ENCODE measurements at regions not wholly inside any gene's neighbourhood (a gene's known extent, or its start where the extent isn't known, plus 50 kb on each side); places are given as distances from the start of the nearest gene placed in this dataset.

- H3K4me3 ChIP-seq = no peak overlapping the region
- no peaks in the 10 kb centered on the region for H3K4me1 ChIP-seq (ENCODE audit: low read depth)
- no peaks in the 10 kb centered on the region for H3K36me3 ChIP-seq
- no peak overlapping the region for H3K27ac ChIP-seq
- no peaks in the 10 kb centered on the region for H3K27me3 ChIP-seq
- no peaks in the 10 kb centered on the region for H3K9me3 ChIP-seq (ENCODE audit: low read depth)
- no peak for DNase-seq (ENCODE audit: low read depth in 1 of 2, low spot score in 1 of 2)
- no peak for TF ChIP-seq CTCF (IDR thresholded peaks at IDR 0.05; ENCODE audit: low read depth, low read length)
Measured at GRCh38 chr6:112822769-112823168, 475.6 kb downstream of the RFPL4B start.

- Histone ChIP-seq H3K4me1 (ENCODE audit: low read depth) (no peaks in the 10 kb centered on the region), H3K9me3 (ENCODE audit: low read depth) (no peaks in the 10 kb centered on the region), H3K4me3 (no peak overlapping the region), H3K27me3 (no peaks in the 10 kb centered on the region), H3K27ac (no peak overlapping the region), H3K36me3 (no peaks in the 10 kb centered on the region)
- peak in 1 of 2 donors; percentile 22 for DNase-seq (ENCODE audit: low read depth in 1 of 2, low spot score in 1 of 2)
- TF ChIP-seq CTCF (IDR thresholded peaks at IDR 0.05; ENCODE audit: low read depth, low read length) = no peak
Measured at GRCh38 chr6:112827793-112828192, 480.7 kb downstream of the RFPL4B start.

- DNase-seq (ENCODE audit: low read depth in 1 of 2, low spot score in 1 of 2) = no peak
- Histone ChIP-seq H3K36me3 (no peaks in the 10 kb centered on the region), H3K9me3 (ENCODE audit: low read depth) (no peaks in the 10 kb centered on the region), H3K4me3 (no peak overlapping the region), H3K27me3 (no peaks in the 10 kb centered on the region), H3K4me1 (ENCODE audit: low read depth) (no peaks in the 10 kb centered on the region), H3K27ac (no peak overlapping the region)
- no peak for TF ChIP-seq CTCF (IDR thresholded peaks at IDR 0.05; ENCODE audit: low read depth, low read length)
Measured at GRCh38 chr6:112831022-112831421, 483.9 kb downstream of the RFPL4B start.

GRCh38 chr6:112833581-112834131, 486.5 kb downstream of the RFPL4B start:
- DNase-seq (ENCODE audit: low read depth in 1 of 2, low spot score in 1 of 2) = peak in 1 of 2 donors; percentile 20
- H3K4me3 ChIP-seq = no peak overlapping the region
- H3K9me3 ChIP-seq (ENCODE audit: low read depth) = no peaks in the 10 kb centered on the region
- H3K36me3 ChIP-seq = no peaks in the 10 kb centered on the region
- no peak for TF ChIP-seq CTCF (IDR thresholded peaks at IDR 0.05; ENCODE audit: low read depth, low read length)
- no peaks in the 10 kb centered on the region for H3K27me3 ChIP-seq
- no peaks in the 10 kb centered on the region for H3K4me1 ChIP-seq (ENCODE audit: low read depth)
- H3K27ac ChIP-seq = no peak overlapping the region

- no peak overlapping the region for H3K27ac ChIP-seq
- no peaks in the 10 kb centered on the region for H3K27me3 ChIP-seq
- H3K4me1 ChIP-seq (ENCODE audit: low read depth) = no peaks in the 10 kb centered on the region
- H3K36me3 ChIP-seq = no peaks in the 10 kb centered on the region
- H3K4me3 ChIP-seq = no peak overlapping the region
- DNase-seq (ENCODE audit: low read depth in 1 of 2, low spot score in 1 of 2) = no peak
- no peak for TF ChIP-seq CTCF (IDR thresholded peaks at IDR 0.05; ENCODE audit: low read depth, low read length)
- no peaks in the 10 kb centered on the region for H3K9me3 ChIP-seq (ENCODE audit: low read depth)
Measured at GRCh38 chr6:112835078-112835477, 487.9 kb downstream of the RFPL4B start.
